ENCODE measurements at regions not wholly inside any gene's neighbourhood (a gene's known extent, or its start where the extent isn't known, plus 50 kb on each side); places are given as distances from the start of the nearest gene placed in this dataset.

DNA sequence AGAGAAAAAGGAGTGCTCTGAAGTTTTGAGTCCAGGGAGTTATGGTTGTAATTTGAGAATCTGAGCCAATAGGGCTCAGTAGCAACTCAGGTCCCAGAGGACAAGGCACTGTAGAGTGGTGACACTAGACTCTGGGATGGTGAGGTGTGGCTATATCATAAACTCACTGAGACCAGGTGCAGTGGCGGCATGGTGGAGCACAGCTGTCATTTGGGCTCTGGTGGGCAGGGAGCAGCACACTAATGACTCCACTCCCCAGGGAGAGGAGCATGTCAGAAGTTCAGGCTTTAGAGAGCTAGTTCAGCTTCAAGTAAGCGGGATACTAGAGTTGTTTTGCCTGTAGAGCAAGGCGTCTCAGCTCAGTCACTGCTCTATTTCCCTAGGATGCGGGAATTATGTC, 165.4 kb upstream of the USP38 start:
- TF ChIP-seq, protein P1, sequence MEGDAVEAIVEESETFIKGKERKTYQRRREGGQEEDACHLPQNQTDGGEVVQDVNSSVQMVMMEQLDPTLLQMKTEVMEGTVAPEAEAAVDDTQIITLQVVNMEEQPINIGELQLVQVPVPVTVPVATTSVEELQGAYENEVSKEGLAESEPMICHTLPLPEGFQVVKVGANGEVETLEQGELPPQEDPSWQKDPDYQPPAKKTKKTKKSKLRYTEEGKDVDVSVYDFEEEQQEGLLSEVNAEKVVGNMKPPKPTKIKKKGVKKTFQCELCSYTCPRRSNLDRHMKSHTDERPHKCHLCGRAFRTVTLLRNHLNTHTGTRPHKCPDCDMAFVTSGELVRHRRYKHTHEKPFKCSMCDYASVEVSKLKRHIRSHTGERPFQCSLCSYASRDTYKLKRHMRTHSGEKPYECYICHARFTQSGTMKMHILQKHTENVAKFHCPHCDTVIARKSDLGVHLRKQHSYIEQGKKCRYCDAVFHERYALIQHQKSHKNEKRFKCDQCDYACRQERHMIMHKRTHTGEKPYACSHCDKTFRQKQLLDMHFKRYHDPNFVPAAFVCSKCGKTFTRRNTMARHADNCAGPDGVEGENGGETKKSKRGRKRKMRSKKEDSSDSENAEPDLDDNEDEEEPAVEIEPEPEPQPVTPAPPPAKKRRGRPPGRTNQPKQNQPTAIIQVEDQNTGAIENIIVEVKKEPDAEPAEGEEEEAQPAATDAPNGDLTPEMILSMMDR (IDR thresholded peaks at IDR 0.05) = no peak
- Histone ChIP-seq H3K79me2 (ENCODE audit: insufficient read depth, low read length) (no peaks in the 10 kb centered on the region), H3K9ac (ENCODE audit: insufficient read depth, low read length, poor library complexity, severe bottlenecking) (no peak overlapping the region), H2AFZ (ENCODE audit: insufficient read depth, low read depth, low read length, poor library complexity, severe bottlenecking) (no peak overlapping the region), H3K9me3 (replicated peaks in 1 of 2; ENCODE audit: control insufficient read depth in 1 of 2, insufficient read depth in 1 of 2, low read length in 2 of 2) (peaks cover 0 to 3% of the 10 kb centered on the region in 2 donors), H3K27me3 (ENCODE audit: control insufficient read depth in 2 of 2, insufficient read depth in 2 of 2, low read length in 2 of 2) (no peaks in the 10 kb centered on the region), H3K36me3 (replicated peaks in 1 of 2; ENCODE audit: control insufficient read depth in 1 of 2, insufficient read depth in 2 of 2, low read length in 2 of 2) (no peaks in the 10 kb centered on the region), H3K4me3 (replicated peaks in 1 of 3; ENCODE audit: low read depth in 2 of 3, low read length in 3 of 3) (no peak overlapping the region), H4K20me1 (ENCODE audit: insufficient read depth, low read length) (no peaks in the 10 kb centered on the region), H3K4me1 (ENCODE audit: control insufficient read depth in 1 of 2, insufficient read depth in 2 of 2, low read length in 2 of 2) (peaks cover 38 to 44% of the 10 kb centered on the region in 2 donors), H3K27ac (ENCODE audit: low read depth in 1 of 2, low read length in 2 of 2) (no peak overlapping the region), H3K4me2 (replicated peaks; ENCODE audit: extremely low read depth, low read length, poor library complexity, severe bottlenecking) (no peak overlapping the region)
- no peak overlapping the region for H3K4me3 Mint-ChIP-seq
- no peak for DNase-seq
- intact Hi-C loops (cut with micrococcal nuclease) = no loop called here
- H3K36me3 Mint-ChIP-seq = no peaks in the 10 kb centered on the region
- 96% methylated on average over 4 of the region's 4 CpGs for WGBS (ENCODE audit: insufficient coverage)
- peak overlapping the region in 1 of 7 donors; percentile 67 for H3K27ac Mint-ChIP-seq
- peaks cover 40% of the 10 kb centered on the region for H3K4me1 Mint-ChIP-seq
- peaks cover 1 to 17% (median 8%) of the 10 kb centered on the region in 7 donors for H3K9me3 Mint-ChIP-seq
- no peaks in the 10 kb centered on the region for H3K27me3 Mint-ChIP-seq (ENCODE audit: low read depth in 3 of 3)

DNA sequence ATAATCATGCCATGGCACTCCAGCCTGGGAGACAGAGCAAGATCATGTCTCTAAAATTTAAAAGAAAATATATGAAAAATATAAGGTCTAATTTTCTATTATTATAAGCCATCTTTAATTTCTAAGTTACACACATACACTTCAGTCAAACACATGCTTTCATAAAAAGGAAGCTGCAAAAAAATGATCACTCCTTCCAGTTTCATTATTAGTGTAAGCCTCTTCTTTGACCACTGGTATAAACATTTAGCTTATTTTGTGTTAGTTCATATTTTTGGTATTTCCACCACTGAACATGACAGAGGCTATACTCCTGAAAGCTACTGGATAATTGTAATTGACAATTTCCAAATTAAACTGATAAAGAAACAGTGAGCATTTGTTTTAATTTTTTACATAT, 163.3 kb upstream of the USP38 start:
- no peaks in the 10 kb centered on the region for H3K79me2 ChIP-seq (ENCODE audit: insufficient read depth, low read length)
- H3K27me3 ChIP-seq (ENCODE audit: control insufficient read depth in 2 of 2, insufficient read depth in 2 of 2, low read length in 2 of 2) = no peaks in the 10 kb centered on the region
- H3K4me1 ChIP-seq (ENCODE audit: control insufficient read depth in 1 of 2, insufficient read depth in 2 of 2, low read length in 2 of 2) = peaks cover 58 to 64% of the 10 kb centered on the region in 2 donors
- no peak overlapping the region for H3K9ac ChIP-seq (ENCODE audit: insufficient read depth, low read length, poor library complexity, severe bottlenecking)
- intact Hi-C loops (cut with micrococcal nuclease) = no loop called here
- no peak overlapping the region for H3K4me3 ChIP-seq (replicated peaks in 1 of 3; ENCODE audit: low read depth in 2 of 3, low read length in 3 of 3)
- no peaks in the 10 kb centered on the region for H3K36me3 Mint-ChIP-seq
- H3K36me3 ChIP-seq (replicated peaks in 1 of 2; ENCODE audit: control insufficient read depth in 1 of 2, insufficient read depth in 2 of 2, low read length in 2 of 2) = no peaks in the 10 kb centered on the region
- no peaks in the 10 kb centered on the region for H3K27me3 Mint-ChIP-seq (ENCODE audit: low read depth in 3 of 3)
- no peaks in the 10 kb centered on the region for H4K20me1 ChIP-seq (ENCODE audit: insufficient read depth, low read length)
- H3K9me3 Mint-ChIP-seq = peaks cover 0 to 7% (median 2%) of the 10 kb centered on the region in 7 donors
- peak; percentile 44 to 54 (median 50) for DNase-seq
- H3K4me2 ChIP-seq (replicated peaks; ENCODE audit: extremely low read depth, low read length, poor library complexity, severe bottlenecking) = peak overlapping the region; percentile 12
- no peak overlapping the region for H2AFZ ChIP-seq (ENCODE audit: insufficient read depth, low read depth, low read length, poor library complexity, severe bottlenecking)
- H3K4me3 Mint-ChIP-seq = no peak overlapping the region
- TF ChIP-seq, protein P1 (IDR thresholded peaks at IDR 0.05) = no peak
- H3K27ac ChIP-seq (ENCODE audit: low read depth in 1 of 2, low read length in 2 of 2) = peak overlapping the region in 1 of 2 donors; percentile 64
- peaks cover 60% of the 10 kb centered on the region for H3K4me1 Mint-ChIP-seq
- peak overlapping the region in 3 of 7 donors; percentile 60 to 77 (median 66) for H3K27ac Mint-ChIP-seq
- H3K9me3 ChIP-seq (replicated peaks in 1 of 2; ENCODE audit: control insufficient read depth in 1 of 2, insufficient read depth in 1 of 2, low read length in 2 of 2) = peaks cover 0 to 2% of the 10 kb centered on the region in 2 donors
